Fibroblast of lung (primary cell): ENCODE measurements at regions not wholly inside any gene's neighbourhood (a gene's known extent, or its start where the extent isn't known, plus 50 kb on each side); places are given as distances from the start of the nearest gene placed in this dataset.

Experiments
- DNase-seq, 2 donors: peaks; one replicate each; pipeline versions ENCODE4 v3.0.0 to v3.0.0-alpha.2; 2010; ENCODE audit warnings: low read depth in 2 of 2
- H2AFZ ChIP-seq: 2 replicates; pipeline ENCODE4 v1.5.1; 2012; ENCODE audit warnings: low read length, control low read depth, inconsistent platforms
- H3K27ac ChIP-seq: 2 replicates; pipeline ENCODE4 v1.5.1; 2011; ENCODE audit warnings: low read length, control low read depth; ENCODE audit not compliant: insufficient read depth
- H3K27me3 ChIP-seq: 2 replicates; pipeline ENCODE4 v1.5.1; 2011; ENCODE audit warnings: mild to moderate bottlenecking, low read length; ENCODE audit not compliant: control insufficient read depth, insufficient read depth
- H3K36me3 ChIP-seq: 2 replicates; pipeline ENCODE4 v1.5.1; 2011; ENCODE audit warnings: low read length; ENCODE audit not compliant: control insufficient read depth, insufficient read depth
- H3K4me1 ChIP-seq: 2 replicates; pipeline ENCODE4 v1.5.1; 2011; ENCODE audit warnings: low read length; ENCODE audit not compliant: control insufficient read depth, insufficient read depth; ENCODE audit errors: extremely low read depth
- H3K4me2 ChIP-seq: 2 replicates; pipeline ENCODE4 v1.5.1; 2011; ENCODE audit warnings: low read length, control low read depth; ENCODE audit not compliant: insufficient read depth; ENCODE audit errors: extremely low read depth
- H3K4me3 ChIP-seq, 4 experiments: fragments of 200-600 bp in 1 of 4; sonication (generic) in 1 of 4; replicated peaks in 1 of 4; 2 replicates each; pipeline ENCODE4 v1.5.1; 2011 to 2016; ENCODE audit warnings: low read length in 4 of 4, low read depth in 3 of 4, mild to moderate bottlenecking in 3 of 4, control low read depth in 2 of 4, inconsistent platforms in 1 of 4, mixed read lengths in 1 of 4; ENCODE audit not compliant: insufficient read depth in 1 of 4; ENCODE audit errors: control extremely low read depth in 1 of 4
- H3K79me2 ChIP-seq: 2 replicates; pipeline ENCODE4 v1.5.1; 2012; ENCODE audit warnings: mild to moderate bottlenecking, low read length, inconsistent platforms; ENCODE audit not compliant: control insufficient read depth, insufficient read depth
- H3K9ac ChIP-seq: 2 replicates; pipeline ENCODE4 v1.5.1; 2011; ENCODE audit warnings: mild to moderate bottlenecking, low read length, control low read depth; ENCODE audit not compliant: insufficient read depth
- H3K9me3 ChIP-seq: 2 replicates; pipeline ENCODE4 v1.5.1; 2012; ENCODE audit warnings: low read depth, low read length; ENCODE audit not compliant: control insufficient read depth, insufficient read depth
- H4K20me1 ChIP-seq: 2 replicates; pipeline ENCODE4 v1.5.1; 2011; ENCODE audit warnings: low read length; ENCODE audit not compliant: control insufficient read depth, insufficient read depth; ENCODE audit errors: extremely low read depth
- CTCF ChIP-seq, 2 donors: IDR thresholded peaks in 1 of 2; conservative IDR thresholded peaks in 1 of 2; 1 replicate in 1 of 2; 2 replicates in 1 of 2; pipeline ENCODE4 v1.5.1; 2011 to 2012; ENCODE audit warnings: low read length in 2 of 2, control low read depth in 1 of 2, inconsistent platforms in 1 of 2, low read depth in 1 of 2, mild to moderate bottlenecking in 1 of 2
- EZH2 ChIP-seq: IDR thresholded peaks from 2 replicates; pipeline ENCODE4 v1.5.1; 2012; ENCODE audit warnings: low read length, control low read depth, mild to moderate bottlenecking; ENCODE audit errors: missing control alignments

DNA sequence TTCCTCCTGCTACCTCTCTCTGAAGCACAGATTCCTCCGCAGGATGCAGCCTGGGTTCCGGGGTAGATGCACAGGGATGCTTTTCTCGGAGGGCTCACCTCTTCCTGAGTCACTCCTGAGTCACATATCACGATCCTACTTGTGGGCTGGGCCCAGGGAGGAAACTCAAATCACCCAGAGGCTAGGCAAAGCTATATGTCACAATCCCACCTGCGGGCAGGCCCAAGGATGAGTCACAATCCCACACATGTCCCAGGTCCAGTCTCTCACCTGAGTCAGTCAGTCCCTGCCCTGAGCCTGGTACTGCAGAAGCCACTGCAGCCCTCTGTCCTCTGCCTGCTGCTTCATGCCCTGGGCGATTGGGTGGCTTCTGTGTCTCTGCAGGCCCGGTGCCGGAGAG, 149.0 kb upstream of the GSC start:
- Histone ChIP-seq H3K4me2 (no peak overlapping the region), H3K4me1 (no peaks in the 10 kb centered on the region), H3K9me3 (no peaks in the 10 kb centered on the region), H3K36me3 (no peaks in the 10 kb centered on the region), H3K79me2 (no peaks in the 10 kb centered on the region), H3K9ac (no peak overlapping the region), H3K27ac (no peak overlapping the region), H2AFZ (no peak overlapping the region), H3K4me3 (no peak overlapping the region), H4K20me1 (no peaks in the 10 kb centered on the region), H3K27me3 (no peaks in the 10 kb centered on the region)
- TF ChIP-seq EZH2 = no peak
- TF ChIP-seq CTCF (conservative IDR thresholded peaks at IDR 0.05 in 1 of 2, IDR thresholded peaks at IDR 0.05 in 1 of 2; ENCODE audit: low read depth in 1 of 2, low read length in 2 of 2) = no peak
- no peak for DNase-seq

DNA sequence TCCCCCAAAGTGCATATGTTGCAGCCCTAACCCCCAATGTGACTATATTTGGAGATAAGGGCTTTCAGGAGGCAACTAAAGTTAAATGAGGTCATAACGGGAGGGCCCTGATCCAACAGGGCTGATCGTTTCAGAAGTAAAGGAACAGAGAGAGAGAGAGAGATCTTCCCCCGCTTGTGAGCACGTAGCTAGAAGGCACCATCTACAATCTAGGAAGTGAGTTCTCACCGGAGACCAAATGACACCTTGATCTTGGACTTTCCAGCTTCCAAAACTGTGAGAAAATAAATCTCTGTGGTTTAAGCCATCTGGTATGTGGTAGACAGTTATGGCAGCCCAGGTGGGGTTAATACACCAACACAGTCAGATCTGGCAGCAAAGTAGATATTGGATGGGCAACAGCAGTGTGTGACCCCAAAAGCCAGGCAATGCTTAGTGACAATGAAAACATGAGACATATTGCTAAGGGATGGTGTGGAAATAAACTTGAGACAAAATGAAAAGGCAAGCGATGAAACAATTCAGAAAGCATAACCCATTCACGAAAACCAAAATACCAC, 147.2 kb upstream of the GSC start:
- no peak overlapping the region for H3K4me2 ChIP-seq
- no peak overlapping the region for H3K9ac ChIP-seq
- H3K9me3 ChIP-seq = no peaks in the 10 kb centered on the region
- H3K4me1 ChIP-seq = no peaks in the 10 kb centered on the region
- H3K27ac ChIP-seq = no peak overlapping the region
- no peak overlapping the region for H3K4me3 ChIP-seq
- H3K36me3 ChIP-seq = no peaks in the 10 kb centered on the region
- H3K27me3 ChIP-seq = no peaks in the 10 kb centered on the region
- H2AFZ ChIP-seq = no peak overlapping the region
- no peaks in the 10 kb centered on the region for H3K79me2 ChIP-seq
- no peak for DNase-seq
- TF ChIP-seq CTCF (conservative IDR thresholded peaks at IDR 0.05 in 1 of 2, IDR thresholded peaks at IDR 0.05 in 1 of 2; ENCODE audit: low read depth in 1 of 2, low read length in 2 of 2) = no peak
- TF ChIP-seq EZH2 = no peak
- H4K20me1 ChIP-seq = no peaks in the 10 kb centered on the region

GRCh38 chr14:94914191-94914590, 144.3 kb upstream of the GSC start:
- H3K4me1 ChIP-seq = no peaks in the 10 kb centered on the region
- H3K27me3 ChIP-seq = no peaks in the 10 kb centered on the region
- no peak overlapping the region for H3K9ac ChIP-seq
- H3K9me3 ChIP-seq = no peaks in the 10 kb centered on the region
- no peaks in the 10 kb centered on the region for H3K36me3 ChIP-seq
- DNase-seq = no peak
- no peak overlapping the region for H3K4me2 ChIP-seq
- no peaks in the 10 kb centered on the region for H3K79me2 ChIP-seq
- TF ChIP-seq EZH2 (no peak), CTCF (conservative IDR thresholded peaks at IDR 0.05 in 1 of 2, IDR thresholded peaks at IDR 0.05 in 1 of 2; ENCODE audit: low read depth in 1 of 2, low read length in 2 of 2) (no peak)
- H4K20me1 ChIP-seq = no peaks in the 10 kb centered on the region
- no peak overlapping the region for H2AFZ ChIP-seq
- no peak overlapping the region for H3K4me3 ChIP-seq
- no peak overlapping the region for H3K27ac ChIP-seq
